IPS DF 6.9 (cell line): ENCODE measurements at regions not wholly inside any gene's neighbourhood (a gene's known extent, or its start where the extent isn't known, plus 50 kb on each side); places are given as distances from the start of the nearest gene placed in this dataset.

Experiments used
- DNase-seq: peaks from one replicate; pipeline ENCODE4 v3.0.0-alpha.2; 2013; ENCODE audit warnings: low read depth, low spot score
- H3K27ac ChIP-seq: one replicate; pipeline ENCODE4 v1.5.1; 2013; ENCODE audit warnings: low read length, control low read depth
- H3K27me3 ChIP-seq: 2 replicates; pipeline ENCODE4 v1.6.1; 2013; ENCODE audit warnings: mild to moderate bottlenecking, low read length; ENCODE audit not compliant: control insufficient read depth, insufficient read depth
- H3K36me3 ChIP-seq: 2 replicates; pipeline ENCODE4 v1.6.1; 2013; ENCODE audit warnings: low read length; ENCODE audit not compliant: control insufficient read depth, insufficient read depth
- H3K4me1 ChIP-seq: 2 replicates; pipeline ENCODE4 v1.6.1; 2013; ENCODE audit warnings: low read length; ENCODE audit not compliant: control insufficient read depth, insufficient read depth
- H3K4me3 ChIP-seq: 2 replicates; pipeline ENCODE4 v1.5.1; 2013; ENCODE audit warnings: mild to moderate bottlenecking, low read length
- H3K9me3 ChIP-seq: 2 replicates; pipeline ENCODE4 v1.6.1; 2013; ENCODE audit warnings: low read length, inconsistent platforms; ENCODE audit not compliant: control insufficient read depth, insufficient read depth
- WGBS: extraction: QIAGEN DNeasy Blood & Tissue Kit; methylation state at CpG from one replicate; pipeline ENCODE4 v1.1.7; 2013; ENCODE audit warnings: mixed read lengths, missing lambda C conversion rate; ENCODE audit not compliant: insufficient read length, insufficient coverage; 5-methylcytosine and 5-hydroxymethylcytosine counted together

GRCh38 chr5:96331681-96332361 is 101.2 kb downstream of the PCSK1 start:
- Histone ChIP-seq H3K9me3 (no peaks in the 10 kb centered on the region), H3K4me1 (no peaks in the 10 kb centered on the region), H3K27me3 (no peaks in the 10 kb centered on the region), H3K36me3 (no peaks in the 10 kb centered on the region), H3K27ac (no peak overlapping the region), H3K4me3 (no peak overlapping the region)
- no peak for DNase-seq
- WGBS: no CpG with 5 or more reads among the region's 2 CpGs

- Histone ChIP-seq H3K36me3 (no peaks in the 10 kb centered on the region), H3K4me3 (no peak overlapping the region), H3K4me1 (no peaks in the 10 kb centered on the region), H3K27ac (no peak overlapping the region), H3K27me3 (no peaks in the 10 kb centered on the region), H3K9me3 (no peaks in the 10 kb centered on the region)
- WGBS: no CpG with 5 or more reads among the region's 3 CpGs
- DNase-seq: no peak
Observed at GRCh38 chr5:96331210-96331609, 101.8 kb downstream of the PCSK1 start.

DNA sequence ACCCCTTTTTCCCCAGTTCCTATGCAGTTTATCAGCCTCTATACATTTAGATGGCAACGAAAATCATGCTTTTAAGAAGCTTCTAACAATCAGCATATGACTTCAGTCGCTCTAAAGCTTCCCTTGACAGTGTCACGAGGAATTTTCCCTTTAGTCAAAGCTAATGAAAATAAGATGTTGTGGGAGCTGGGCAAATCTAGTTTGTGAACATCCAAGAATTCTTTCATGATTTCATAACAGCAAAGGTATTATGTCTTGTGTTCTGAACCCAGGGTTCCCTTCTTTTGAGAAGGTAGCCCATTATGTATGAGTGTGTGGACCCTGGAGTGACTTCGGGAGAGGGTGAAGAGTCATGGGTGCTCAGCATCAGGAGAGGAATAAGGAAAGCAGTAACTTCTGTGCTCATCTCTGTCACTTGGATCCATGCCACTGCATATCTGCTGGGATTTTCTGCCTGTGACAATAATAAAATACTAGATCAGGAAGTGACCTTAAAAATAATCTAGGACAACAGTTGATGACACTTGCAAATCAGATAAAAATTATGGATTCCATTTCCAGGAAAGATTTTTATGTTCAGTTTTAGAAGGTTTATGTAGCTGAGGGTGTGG is 102.4 kb downstream of the PCSK1 start:
- H3K4me3 ChIP-seq: no peak overlapping the region
- no CpG with 5 or more reads among the region's 4 CpGs for WGBS

DNA sequence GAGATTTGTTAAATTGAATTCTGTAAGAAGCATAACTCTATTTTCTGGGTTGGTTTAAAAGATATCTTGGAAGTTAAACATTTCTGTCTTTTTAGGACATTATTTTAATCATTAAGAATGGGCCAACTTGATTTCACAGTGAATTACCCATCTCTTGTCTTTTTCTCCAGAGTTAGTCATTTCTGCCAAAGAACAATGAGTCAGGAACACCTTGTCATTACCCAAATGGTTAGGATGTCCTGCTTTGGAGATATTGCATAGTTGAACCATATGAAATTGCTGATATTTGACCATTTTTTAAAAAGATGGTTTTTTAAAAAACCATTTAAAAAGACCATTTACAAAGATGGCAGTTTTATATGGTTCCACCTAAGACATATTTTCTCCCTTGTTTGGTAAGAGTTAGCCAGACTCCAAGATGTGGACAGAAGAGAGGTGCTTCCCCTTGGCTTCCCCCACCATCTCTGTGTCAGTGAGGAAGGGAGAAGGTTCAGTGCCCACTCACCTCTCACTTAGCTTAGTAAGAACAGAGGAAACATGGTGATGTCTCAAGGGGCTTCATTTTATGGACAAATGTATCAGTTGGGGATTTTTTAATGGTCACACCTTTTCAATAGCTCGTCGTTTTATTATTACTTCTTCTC is 103.0 kb downstream of the PCSK1 start:
- Histone ChIP-seq H3K9me3 (no peaks in the 10 kb centered on the region), H3K27me3 (no peaks in the 10 kb centered on the region), H3K4me3 (no peak overlapping the region), H3K36me3 (no peaks in the 10 kb centered on the region), H3K4me1 (no peaks in the 10 kb centered on the region), H3K27ac (no peak overlapping the region)
- no CpG with 5 or more reads among the region's 2 CpGs for WGBS
- no peak for DNase-seq

More for the DNA sequence above, 102.4 kb downstream of the PCSK1 start:
- Histone ChIP-seq H3K27ac (no peak overlapping the region), H3K4me1 (no peaks in the 10 kb centered on the region), H3K27me3 (no peaks in the 10 kb centered on the region), H3K9me3 (no peaks in the 10 kb centered on the region), H3K36me3 (no peaks in the 10 kb centered on the region)
- no peak for DNase-seq

GRCh38 chr5:96329289-96329688 is 103.8 kb downstream of the PCSK1 start:
- Histone ChIP-seq H3K9me3 (no peaks in the 10 kb centered on the region), H3K4me1 (no peaks in the 10 kb centered on the region), H3K27me3 (no peaks in the 10 kb centered on the region), H3K36me3 (no peaks in the 10 kb centered on the region), H3K4me3 (no peak overlapping the region), H3K27ac (no peak overlapping the region)
- no peak for DNase-seq
- no CpG with 5 or more reads among the region's 1 CpG for WGBS

- Histone ChIP-seq H3K9me3 (no peaks in the 10 kb centered on the region), H3K27ac (no peak overlapping the region), H3K27me3 (no peaks in the 10 kb centered on the region), H3K4me1 (no peaks in the 10 kb centered on the region), H3K36me3 (no peaks in the 10 kb centered on the region), H3K4me3 (no peak overlapping the region)
- no CpG with 5 or more reads among the region's 2 CpGs for WGBS
- no peak for DNase-seq
Observed at GRCh38 chr5:96327722-96328121, 105.3 kb downstream of the PCSK1 start.

GRCh38 chr5:96326902-96327301 is 106.1 kb downstream of the PCSK1 start:
- Histone ChIP-seq H3K4me3 (no peak overlapping the region), H3K36me3 (no peaks in the 10 kb centered on the region), H3K27me3 (no peaks in the 10 kb centered on the region), H3K4me1 (no peaks in the 10 kb centered on the region), H3K27ac (no peak overlapping the region), H3K9me3 (no peaks in the 10 kb centered on the region)
- WGBS: no CpG with 5 or more reads among the region's 4 CpGs
- DNase-seq: no peak

GRCh38 chr5:96324708-96325107 is 108.3 kb downstream of the PCSK1 start:
- Histone ChIP-seq H3K4me1 (no peaks in the 10 kb centered on the region), H3K36me3 (no peaks in the 10 kb centered on the region), H3K4me3 (no peak overlapping the region), H3K9me3 (no peaks in the 10 kb centered on the region), H3K27ac (no peak overlapping the region), H3K27me3 (no peaks in the 10 kb centered on the region)
- WGBS: no CpG with 5 or more reads among the region's 2 CpGs
- no peak for DNase-seq

GRCh38 chr5:96322865-96323264 is 110.2 kb downstream of the PCSK1 start:
- H3K27me3 ChIP-seq: no peaks in the 10 kb centered on the region
- H3K36me3 ChIP-seq: no peaks in the 10 kb centered on the region
- no peak overlapping the region for H3K4me3 ChIP-seq
- H3K27ac ChIP-seq: no peak overlapping the region
- DNase-seq: no peak
- WGBS: no CpG with 5 or more reads among the region's 2 CpGs
- H3K4me1 ChIP-seq: no peaks in the 10 kb centered on the region
- H3K9me3 ChIP-seq: no peaks in the 10 kb centered on the region

GRCh38 chr5:96322217-96322616 is 110.8 kb downstream of the PCSK1 start:
- Histone ChIP-seq H3K9me3 (no peaks in the 10 kb centered on the region), H3K36me3 (no peaks in the 10 kb centered on the region), H3K27me3 (no peaks in the 10 kb centered on the region), H3K27ac (no peak overlapping the region), H3K4me1 (no peaks in the 10 kb centered on the region), H3K4me3 (no peak overlapping the region)
- DNase-seq: no peak
- WGBS: no CpG with 5 or more reads among the region's 3 CpGs
